HCEC 1CT (cell line): ENCODE measurements at regions not wholly inside any gene's neighbourhood (a gene's known extent, or its start where the extent isn't known, plus 50 kb on each side); places are given as distances from the start of the nearest gene placed in this dataset.
"Not testable (repeated sequence)": the region's sequence is repeated elsewhere in the genome, so short reads cannot be mapped to it uniquely, and the experiment has no call there.

Experiments used
- DNase-seq: peaks from one replicate; pipeline ENCODE4 v3.0.0-alpha.2; 2017

DNA sequence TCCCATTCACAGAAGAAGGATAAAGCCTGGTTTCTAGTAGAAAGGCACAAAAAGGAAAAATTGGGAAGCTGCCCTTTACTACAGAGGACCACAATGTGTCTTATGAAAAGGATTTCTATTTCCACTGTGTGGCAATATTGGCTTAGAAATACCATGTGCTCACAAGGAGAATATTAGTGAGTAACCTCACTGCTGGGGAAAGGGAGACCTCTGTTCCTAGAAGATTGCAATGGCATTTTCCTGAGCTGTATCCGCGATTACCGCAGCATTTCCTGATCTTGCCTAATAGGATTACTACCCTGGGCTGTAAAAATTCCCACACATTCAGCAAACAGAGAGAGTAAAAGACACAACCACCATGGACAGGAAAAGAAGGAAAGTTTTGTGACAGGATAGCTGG lies 308.8 kb upstream of the TECRL start:
- peak; percentile 13 for DNase-seq

DNA sequence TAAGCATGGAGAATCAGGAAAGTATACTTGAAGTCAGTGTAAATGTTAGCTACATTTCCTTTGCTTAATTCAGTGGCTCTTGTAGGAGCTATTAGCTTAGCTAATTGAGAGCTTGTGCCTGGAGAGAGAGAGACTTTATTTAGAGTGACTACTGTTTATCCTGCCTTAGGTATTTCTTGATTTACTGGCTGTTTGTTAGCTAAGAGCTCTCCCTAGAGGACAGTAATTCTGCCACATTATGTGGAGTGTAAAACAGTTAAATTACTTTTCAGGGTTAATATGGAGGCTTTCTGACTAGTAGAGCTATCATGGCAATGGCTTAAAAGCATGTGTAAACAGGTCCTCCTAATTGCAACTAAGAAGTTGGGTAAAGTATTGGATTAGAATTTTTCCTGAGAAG lies 306.5 kb upstream of the TECRL start:
- no peak for DNase-seq

DNA sequence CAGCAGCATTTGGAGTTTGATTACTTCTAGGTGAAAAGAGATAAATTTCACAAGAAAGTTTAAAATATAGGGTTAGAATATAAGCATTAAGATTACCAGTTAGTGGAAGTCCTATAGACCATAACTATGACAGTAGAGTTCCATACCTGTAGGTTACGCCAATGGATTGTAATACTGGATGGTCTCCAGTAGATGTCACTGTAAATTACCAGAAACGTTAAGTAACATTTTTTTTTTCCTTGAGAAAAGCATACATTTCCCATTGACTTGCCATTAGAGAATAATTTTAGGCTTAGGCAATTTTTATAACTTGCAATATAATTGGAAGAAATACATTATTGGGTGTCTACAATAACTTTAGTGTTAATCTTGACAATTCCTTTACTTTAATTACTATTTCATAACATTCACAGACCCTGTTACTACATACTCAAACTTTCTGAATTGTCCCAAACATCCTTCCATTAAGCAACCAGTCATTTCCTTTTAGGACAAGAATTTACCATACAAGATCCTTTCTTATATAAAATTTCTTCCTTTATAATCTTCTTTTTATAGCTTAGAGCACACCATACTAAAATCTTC lies 304.1 kb upstream of the TECRL start:
- DNase-seq, result peak; percentile 4

DNA sequence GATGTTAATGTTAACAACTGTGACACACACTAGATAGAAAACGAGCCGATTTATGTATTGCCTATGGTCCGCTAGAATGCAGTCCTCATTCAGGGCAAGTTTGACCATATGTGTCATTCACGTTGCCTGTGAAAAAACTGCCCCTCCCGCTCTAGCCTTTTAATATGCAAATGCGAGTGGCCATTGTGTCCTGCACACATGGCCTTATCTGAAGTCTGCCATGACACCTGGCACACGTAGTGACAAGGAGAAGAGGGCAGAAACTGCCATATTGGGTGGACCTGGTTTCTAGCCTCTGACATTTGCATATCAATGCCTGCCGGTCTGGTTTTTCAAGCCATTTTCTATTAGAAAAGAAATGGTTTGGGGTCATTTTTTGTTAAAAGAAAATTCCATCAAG lies 303.3 kb upstream of the TECRL start:
- no peak for DNase-seq

DNA sequence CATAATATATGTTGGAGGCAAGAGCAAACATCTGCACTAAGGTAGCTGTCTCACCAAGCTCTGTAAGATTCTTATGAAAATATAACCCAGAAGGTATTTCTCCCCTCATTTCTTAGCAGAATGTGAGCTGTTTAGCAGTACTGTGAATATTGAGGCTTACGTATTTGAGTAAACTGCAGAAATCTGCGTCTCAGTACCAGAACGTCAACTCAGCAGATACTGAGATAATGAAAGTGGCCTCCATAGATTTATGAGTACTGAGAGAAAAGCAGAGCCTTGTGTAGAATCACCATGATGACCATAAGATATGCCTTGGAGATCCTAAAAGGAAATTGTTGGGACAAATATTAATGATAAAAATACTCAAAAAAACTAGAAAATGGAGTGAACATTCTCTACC lies 296.7 kb upstream of the TECRL start:
- no peak for DNase-seq

DNA sequence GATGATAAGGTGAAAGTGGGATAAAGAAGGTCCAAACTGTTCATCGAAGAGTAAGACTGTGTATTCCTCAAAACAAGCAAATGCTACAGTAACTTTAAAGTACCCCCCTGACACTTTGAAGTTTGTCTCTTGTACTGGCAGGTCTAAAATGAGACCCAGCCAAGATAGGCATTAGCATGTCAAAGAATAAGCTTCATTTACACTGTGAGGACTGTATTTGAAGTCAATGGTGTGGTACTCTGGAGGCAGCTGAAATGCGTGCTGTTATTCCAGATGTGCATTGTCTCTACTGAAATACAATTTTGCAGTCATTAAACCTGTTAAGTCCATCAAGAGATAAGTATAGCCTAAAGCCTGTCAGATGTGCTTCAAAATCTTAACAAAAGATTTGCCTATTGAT lies 288.9 kb upstream of the TECRL start:
- no peak for DNase-seq

DNA sequence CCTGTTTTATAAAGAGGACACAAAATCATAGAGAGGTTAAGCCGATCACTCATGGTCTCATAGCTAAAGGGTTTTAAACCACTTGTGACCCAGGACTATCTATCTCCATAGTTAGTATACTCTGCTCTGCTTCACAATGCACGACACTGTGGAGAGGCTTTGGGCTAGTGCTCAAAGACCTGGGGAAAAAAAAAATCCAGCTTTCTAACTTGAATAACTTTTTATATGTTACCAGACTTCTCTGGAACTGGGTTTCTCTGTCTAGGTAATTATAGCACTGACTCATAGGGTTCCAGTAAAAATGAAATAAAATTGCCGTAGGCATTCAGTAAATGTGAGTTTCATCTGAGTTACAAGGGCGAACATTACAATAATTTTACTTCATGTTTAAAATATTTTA lies 273.7 kb upstream of the TECRL start:
- no peak for DNase-seq

DNA sequence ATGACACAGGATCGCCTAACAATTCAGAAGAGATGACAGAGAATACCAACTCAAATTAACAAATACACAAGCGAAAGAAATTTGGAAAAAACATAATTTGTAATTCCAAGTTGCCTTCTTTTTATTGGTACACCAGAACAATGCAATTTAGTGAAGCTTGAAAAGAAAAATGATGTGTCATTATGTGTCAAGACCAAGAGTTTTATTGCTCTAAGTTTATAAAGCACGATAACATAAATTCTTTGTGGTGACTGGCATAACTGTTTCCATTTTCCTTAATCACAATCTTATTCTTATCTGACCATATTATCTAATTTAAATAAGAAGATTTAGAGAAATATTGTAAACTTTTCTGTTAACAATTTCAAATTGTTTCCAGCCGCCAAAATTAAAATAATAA lies 273.2 kb upstream of the TECRL start:
- DNase-seq, result no peak

DNA sequence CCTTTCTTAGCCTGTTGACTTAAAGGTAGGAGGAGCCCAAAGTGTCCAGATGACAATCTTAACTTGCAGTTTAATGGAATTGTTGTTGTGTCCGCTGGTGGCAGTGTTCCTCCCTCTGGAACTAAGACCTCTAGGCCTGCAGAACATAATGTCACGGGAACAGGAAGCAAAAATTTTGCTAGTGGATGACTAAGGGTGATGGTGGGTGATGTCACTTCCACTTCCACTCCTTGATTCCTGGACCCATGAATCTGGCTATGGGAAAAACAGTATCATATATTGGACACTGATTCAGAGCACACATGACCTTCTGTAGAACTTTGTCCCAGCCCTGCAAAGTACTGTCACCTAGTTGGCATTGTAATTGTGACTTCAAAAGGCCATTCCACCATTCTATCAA lies 263.9 kb upstream of the TECRL start:
- DNase-seq, result peak; percentile 5

DNA sequence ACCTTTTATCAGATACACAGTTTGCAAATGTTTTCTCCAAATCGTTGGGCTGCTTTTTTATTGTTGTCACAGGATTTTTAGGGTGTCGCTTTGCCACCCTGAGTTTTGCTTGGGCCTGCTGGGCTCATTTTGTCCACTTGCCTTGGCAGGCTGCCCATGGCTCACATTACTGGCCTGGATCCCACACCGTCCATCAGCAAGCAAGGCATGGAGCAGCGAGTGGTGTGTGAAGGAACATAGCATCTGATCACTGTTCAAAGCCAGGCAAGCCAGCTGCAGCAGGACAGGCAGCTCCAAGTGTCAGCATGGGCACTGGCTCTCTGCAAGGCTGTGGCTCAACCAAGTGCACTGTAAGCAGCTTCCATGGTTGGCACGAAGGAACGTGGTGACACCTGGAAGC lies 261.4 kb upstream of the TECRL start:
- no peak for DNase-seq

DNA sequence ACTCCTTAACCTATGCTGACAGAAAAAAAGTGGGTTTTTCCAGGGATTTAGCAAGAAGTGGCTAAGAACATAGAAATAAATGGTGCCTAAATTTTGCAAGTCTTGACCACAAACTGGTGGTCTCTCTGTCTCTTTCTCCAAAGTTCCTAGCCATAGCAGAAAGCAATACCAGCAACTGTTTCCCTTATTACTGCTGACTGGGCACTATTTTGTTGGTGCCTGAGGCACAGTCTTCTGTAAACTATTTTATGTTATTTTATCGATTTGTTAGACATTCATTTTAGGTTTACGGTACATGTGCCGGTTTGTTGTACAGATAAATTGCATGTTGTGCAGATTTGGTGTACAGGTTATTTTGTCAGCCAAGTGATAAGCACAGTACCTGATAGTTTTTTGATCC lies 234.6 kb upstream of the TECRL start:
- DNase-seq, result no peak

DNA sequence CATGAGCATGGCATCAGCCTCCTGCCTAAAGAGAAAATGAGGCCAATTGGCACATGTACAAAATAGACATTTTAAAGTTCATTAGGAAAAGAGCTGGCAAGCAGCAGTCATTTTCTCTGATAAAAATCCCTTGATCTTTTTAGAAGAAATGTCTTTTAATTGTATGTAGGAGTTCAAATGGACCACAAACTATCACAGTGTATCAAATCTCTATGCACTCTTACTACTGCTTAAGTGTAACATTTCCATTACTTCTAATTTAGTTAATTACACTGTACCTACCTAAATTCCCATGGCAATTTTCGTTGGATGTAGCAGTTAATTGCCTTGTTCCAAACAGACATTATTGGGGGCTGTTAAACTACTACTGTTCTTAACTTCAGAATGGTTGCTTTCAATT lies 233.7 kb upstream of the TECRL start:
- DNase-seq, result no peak

DNA sequence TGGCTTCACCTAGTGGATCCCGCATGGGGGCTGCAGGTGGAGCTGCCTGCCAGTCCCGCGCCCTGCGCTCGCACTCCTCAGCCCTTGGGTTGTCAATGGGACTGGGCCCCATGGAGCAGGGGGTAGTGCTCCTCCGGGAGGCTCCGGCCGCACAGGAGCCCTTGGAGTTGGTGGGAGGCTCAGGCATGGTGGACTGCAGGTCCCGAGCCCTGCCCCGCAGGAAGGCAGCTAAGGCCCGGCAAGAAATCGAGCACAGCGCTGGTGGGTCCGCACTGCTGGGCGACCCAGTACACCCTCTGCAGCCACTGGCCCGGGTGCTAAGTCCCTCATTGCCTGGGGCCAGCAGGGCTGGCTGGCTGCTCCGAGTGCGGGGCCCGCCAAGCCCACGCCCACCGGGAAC lies 231.2 kb upstream of the TECRL start:
- not testable (repeated sequence) for DNase-seq

DNA sequence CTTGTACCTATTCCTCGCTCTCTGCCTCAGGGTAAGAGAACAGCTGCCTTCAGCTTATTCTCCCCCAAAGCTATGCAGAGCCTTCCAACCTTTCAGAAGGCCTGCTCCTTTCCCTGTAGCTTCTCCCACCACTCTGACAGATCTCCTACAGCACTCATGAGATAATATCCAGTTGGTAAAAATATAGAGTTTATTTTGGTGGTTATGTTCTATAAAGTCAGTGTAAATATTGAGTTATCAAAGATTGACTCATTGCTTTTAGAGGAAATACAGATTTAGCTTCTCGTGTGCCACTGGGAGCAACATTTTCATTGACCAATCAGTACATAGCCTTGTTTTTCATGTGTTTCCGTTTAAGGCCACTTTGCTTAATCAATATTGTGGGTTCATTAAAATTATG lies 216.2 kb upstream of the TECRL start:
- DNase-seq, result no peak

DNA sequence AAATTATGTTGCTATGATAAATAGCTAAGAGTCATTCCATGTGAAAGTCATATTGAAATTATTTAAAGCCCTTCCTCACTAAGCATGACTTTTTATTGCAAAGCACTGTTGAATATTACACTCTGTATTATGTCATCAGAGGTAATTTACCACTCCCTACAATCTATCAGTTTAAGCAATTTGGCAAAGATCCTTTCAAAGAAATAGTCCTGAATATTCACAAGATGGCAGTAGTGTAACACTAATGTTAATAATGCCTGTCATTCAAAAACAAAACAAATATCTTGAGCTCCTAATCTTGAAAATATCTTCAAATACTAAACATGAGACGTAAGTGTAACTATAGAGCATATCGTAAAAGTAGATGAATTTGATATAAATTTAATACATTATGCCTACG lies 208.6 kb upstream of the TECRL start:
- DNase-seq, result peak; percentile 18

DNA sequence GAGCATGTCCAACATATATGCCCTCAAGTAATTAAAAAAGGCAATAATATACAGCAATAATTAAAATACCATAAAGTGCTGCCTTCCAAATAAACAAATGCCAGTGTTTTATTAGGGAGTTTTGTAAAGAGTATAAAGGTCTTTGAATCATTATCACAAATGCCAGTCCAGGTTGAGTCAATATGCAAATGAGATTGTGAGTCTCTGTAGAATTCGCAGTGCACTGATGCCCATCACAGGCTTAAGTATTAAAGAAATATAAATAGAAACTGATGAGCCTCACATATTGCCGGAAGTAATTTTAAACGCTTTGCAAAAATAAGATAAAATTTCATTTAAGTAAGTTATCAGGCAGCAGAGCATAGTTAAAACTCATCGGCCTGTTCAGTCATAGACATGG lies 205.0 kb upstream of the TECRL start:
- DNase-seq, result no peak

DNA sequence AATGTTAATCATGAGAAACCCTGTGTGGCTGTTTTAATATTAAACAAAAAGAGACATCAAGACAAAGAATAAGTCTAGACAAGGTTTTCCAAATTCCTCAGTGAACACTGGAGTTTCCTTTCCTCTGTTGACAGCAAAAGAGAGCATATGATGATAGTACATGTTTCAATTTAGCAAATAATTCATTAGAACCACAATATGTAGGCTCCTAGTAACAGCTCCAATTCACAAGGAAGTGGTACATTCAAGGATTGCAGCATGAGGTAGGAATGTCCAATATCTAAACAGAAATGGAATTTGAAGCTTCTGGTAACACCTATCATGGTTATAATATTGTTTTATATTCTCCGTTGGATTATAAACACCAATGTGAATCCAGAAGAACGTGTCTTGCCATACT lies 203.8 kb upstream of the TECRL start:
- DNase-seq, result no peak

DNA sequence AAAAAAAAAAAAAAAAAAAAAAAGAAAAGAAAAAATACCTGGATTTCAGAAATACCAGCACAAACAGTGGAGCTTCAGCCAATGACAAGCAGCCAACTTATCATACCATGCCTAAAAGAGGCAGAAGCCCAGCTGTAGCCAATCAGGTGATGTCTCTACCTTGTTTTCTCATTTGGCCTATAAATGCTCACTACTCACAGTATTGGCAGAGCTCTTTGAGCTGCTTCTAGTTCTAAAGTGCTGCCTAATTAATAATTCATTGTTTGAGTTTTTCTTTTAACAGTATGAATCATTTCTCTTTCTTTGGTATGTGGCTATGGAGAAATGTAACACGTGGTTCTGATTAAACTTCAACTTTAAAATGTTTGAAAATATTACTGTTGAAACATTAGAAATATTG lies 188.8 kb upstream of the TECRL start:
- DNase-seq, result peak; percentile 11

DNA sequence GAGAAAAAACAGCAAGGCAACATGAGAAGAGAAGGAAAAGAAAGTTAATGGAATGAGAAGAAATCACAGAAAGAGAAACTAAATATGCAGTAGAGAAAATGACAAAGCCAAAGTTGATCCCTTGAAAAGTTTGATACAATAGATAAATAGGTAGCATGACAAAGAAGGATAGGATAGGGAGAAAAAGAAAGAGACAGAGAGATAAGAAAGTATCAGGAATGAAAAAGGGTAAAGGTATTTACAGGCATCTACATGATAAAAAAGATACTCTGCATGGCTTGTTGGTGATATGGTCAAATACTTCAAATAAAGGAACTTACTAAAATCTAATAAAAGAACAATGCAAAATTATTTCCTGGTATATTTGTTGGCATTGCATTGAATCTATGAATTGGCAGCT lies 185.5 kb upstream of the TECRL start:
- no peak for DNase-seq

DNA sequence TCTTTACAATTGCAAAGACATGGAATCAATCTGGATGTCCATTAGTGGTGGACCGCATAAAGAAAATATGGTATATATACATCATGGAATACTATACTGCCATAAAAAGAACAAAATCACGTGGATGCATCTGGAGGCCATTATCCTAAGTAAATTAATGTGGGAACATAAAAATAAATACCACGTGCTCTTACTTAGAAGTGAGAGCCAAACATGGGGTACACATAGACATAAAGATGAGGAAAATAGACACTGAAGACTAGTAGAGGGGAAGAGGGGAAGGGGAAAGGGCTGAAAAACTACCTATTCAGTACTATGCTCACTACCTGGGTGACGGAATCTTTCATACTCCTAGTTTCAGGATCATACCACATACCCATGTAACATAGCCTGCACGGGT lies 179.3 kb upstream of the TECRL start:
- DNase-seq, result no peak

DNA sequence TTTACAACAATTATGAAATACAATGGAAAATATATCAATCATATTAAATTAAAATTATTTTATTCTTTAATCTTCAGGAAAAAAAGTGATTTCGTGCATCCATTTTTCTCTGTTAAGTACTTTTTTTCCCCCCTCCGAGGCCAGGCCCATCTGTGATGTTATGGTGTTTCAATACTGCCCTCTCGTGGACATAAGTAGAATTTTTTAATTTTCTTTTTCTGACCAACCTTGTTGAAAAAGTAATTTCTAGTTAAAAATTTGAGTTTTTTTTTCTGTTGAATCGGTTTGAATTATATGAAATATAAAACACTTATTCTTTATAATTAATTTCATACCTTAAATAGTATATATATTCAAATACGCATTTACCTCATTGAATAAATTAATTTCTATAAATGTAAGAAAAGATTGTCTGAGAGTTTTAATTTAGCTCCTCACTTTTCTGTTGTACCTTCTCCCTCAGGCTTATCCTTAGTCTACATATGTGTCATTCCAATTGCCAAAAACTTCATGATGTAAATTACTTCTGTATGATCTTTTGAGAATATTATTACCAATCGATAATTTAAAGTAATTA lies 175.8 kb upstream of the TECRL start:
- DNase-seq, result peak; percentile 30

DNA sequence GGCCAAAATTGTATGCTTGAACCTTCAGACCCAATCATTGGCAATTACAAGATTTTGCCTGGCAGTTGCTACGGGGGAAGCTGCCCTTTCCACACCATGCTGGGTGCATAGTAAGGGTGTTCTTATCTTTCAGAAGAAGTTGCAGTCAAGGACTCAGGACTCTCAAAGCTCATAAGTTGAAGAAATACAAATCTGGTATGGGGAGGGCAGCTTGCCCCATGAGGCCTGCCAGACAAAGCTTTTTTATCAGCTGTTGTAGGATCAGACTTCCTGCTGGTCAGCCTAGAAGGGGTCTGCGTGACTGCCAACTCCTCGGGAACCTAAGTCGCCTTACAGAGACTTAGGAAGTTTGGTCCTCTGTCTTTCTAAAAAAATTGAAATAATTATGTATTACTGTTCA lies 174.9 kb upstream of the TECRL start:
- DNase-seq, result no peak

DNA sequence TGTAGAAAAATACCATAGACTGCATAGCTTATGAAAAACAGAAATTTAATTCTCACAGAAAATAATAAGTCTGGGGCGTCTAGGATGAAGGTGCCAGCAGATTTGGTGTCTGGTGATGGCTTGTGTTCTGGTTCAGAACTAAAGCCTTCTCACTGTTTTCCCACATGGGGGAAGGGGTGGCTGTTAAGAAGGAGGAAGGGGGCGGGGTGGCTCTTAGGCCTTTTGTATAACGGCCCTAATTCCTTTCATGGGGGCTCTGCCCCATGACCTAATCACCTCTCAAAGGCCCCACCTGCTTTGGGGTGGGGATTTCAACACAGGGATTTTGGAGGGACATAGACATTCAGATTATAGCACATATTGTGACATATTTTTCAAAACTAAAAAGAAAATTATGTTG lies 173.2 kb upstream of the TECRL start:
- no peak for DNase-seq

DNA sequence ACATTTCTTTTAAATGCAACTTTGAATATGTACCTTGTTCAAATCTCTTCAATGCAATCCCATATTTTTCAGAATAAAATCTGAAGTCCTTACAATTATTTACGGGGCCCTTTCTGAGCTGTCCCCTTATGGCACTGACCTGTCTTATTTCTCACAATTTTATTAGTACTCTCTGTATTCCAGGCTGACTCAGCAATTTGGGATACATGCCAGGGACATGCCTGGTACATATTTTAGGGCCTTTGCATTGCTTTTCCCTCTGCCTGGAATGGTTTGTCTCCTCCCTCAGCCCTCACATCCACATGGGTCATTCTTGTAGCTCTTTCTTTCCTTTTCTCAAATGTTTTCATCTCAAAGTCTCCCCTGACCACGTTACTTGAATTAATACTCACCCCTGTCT lies 172.2 kb upstream of the TECRL start:
- peak; percentile 25 for DNase-seq

DNA sequence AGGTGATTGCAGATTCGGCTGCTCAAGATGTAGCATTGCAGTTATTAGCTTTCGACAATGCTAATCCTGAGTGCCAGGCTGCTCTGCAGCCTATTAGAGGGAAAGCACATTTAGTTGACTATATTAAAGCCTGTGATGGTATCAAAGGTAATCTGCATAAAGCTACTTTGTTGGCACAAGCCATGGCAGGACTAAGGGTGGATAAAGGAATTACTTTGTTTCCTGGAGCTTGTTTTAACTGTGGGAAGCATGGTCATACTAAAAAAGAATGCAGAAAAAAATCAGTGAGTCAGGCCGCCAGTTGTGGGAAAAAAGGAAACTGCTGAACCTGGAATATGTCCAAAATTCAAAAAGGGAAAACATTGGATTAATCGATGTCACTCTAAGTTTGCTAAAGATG lies 154.9 kb upstream of the TECRL start:
- no peak for DNase-seq

DNA sequence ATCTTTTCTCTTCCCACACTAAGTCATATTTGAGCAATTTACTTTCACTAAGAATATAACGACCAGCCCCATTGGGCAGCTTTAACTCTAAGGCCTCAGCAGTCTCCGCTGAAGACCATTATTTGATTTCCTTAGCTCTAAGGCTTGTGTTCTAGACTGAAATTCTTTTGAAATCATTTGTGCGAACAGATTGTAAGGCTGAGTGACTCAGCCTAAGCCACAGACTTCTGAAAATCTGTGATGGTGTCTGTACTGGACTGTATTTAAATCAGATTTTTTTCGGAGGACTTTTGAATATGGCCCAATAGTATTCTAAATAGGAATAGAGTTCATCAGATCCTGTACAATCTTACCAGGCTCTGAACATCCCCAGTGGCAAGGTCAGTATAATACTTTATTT lies 150.3 kb upstream of the TECRL start:
- peak; percentile 6 for DNase-seq
